GM12875 (cell line): ENCODE measurements at regions not wholly inside any gene's neighbourhood (a gene's known extent, or its start where the extent isn't known, plus 50 kb on each side); places are given as distances from the start of the nearest gene placed in this dataset.

Experiments
- H3K4me3 ChIP-seq: one replicate; pipeline ENCODE4 v1.5.1; 2011; ENCODE audit warnings: low read depth, low read length, control low read depth
- CTCF ChIP-seq: IDR thresholded peaks from 2 replicates; pipeline ENCODE4 v1.5.1; 2011; ENCODE audit warnings: low read depth, mild to moderate bottlenecking, control low read depth, inconsistent platforms, low read length, moderate library complexity, borderline replicate concordance; ENCODE audit not compliant: insufficient read depth

DNA sequence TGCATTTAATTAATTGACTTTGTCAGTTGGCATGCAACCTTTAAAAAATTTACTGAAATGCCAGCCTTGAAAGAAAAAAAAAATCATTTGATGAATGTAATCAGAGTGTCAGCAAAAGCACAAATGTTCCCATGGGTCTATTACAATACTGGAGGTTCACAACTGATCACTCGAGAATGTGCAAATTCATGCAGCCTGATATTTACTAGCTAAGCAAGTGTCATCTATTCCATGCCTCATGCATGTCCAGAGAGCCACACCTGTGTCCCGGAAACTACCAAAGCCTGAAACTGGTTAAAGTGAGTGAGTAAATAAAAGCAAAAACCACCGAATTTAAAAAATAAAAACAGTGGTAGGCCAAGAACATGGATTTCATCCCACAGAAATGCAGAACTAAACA is 415.3 kb upstream of the ID2 start:
- H3K4me3 ChIP-seq, result no peak overlapping the region
- no peak for TF ChIP-seq CTCF

DNA sequence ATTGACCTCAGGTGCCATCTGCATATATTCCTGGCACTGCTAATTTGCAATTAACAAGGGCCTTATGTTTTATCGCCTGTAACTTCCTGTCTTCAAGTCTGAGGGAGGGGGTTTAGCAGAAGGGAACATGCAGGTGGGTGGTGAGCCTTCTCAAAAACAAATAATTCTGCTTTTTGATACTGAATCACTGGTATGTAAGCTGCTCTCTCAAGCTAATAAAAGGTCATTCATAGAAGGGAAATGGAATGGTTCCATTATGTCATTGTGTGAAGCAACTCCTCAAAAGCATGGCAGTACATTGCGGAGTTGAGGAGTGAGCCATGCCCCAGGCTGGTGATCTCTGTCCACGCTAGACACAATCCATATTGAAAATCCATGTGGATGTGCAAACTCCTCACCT is 414.8 kb upstream of the ID2 start:
- no peak for TF ChIP-seq CTCF
- no peak overlapping the region for H3K4me3 ChIP-seq

- TF ChIP-seq CTCF, result no peak
- H3K4me3 ChIP-seq, result no peak overlapping the region
Measured at GRCh38 chr2:8267721-8268120, 414.1 kb upstream of the ID2 start.

DNA sequence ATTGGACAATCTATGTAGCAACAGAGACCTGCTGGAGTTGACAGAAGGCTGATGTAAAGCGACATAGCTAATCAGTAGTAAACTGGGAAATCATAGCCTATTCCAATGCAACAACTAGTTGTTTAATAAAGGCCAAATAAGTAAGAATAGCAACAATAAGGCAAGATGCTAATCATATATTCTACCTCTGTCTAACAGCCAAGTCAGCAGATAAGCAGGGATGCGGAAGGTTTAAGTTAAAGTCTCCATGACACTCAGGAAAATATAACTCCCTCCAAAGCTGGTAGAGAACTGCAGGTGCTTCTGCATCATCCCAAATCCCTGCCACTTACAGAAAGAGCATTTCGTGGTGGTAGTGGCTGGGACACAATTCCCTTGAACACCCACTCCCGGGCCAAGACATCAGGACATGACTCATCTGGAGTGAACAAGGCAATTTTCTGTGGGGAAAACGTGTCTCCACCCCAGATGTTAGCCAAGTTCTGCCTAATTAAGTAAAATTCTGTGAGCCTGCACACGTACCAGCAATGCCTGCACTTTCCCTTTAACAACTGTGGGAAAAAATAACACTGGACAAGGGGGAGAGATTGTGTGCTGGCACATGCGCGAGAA is 413.6 kb upstream of the ID2 start:
- no peak for TF ChIP-seq CTCF
- no peak overlapping the region for H3K4me3 ChIP-seq

GRCh38 chr2:8270699-8271098 is 411.2 kb upstream of the ID2 start:
- no peak overlapping the region for H3K4me3 ChIP-seq

GRCh38 chr2:8271461-8271860 is 410.4 kb upstream of the ID2 start:
- no peak overlapping the region for H3K4me3 ChIP-seq
- TF ChIP-seq CTCF, result no peak

More at GRCh38 chr2:8270699-8271098, 411.2 kb upstream of the ID2 start:
- TF ChIP-seq CTCF, result no peak

DNA sequence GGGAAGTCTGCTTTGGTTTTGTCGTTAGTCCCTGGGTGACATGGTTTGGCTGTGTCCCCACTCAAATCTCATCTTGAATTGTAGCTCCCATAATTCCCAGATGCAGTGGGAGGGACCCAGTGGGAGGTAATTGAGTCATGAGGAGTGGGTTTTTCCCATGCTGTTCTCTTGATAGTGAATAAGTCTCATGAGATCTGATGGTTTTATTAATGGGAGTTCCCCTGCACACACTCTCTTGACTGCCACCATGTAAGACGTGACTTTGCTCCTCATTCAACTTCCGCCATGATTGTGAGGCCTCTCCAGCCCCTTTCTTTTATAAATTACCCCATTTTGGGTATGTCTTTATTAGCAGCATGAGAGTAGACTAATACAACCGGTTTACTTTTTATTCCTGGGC is 405.8 kb upstream of the ID2 start:
- no peak for TF ChIP-seq CTCF
- no peak overlapping the region for H3K4me3 ChIP-seq
